Keratinocyte (primary cell): ENCODE measurements at regions not wholly inside any gene's neighbourhood (a gene's known extent, or its start where the extent isn't known, plus 50 kb on each side); places are given as distances from the start of the nearest gene placed in this dataset.

Experiments used
- CTCF ChIP-seq, 3 experiments: IDR thresholded peaks in 1 of 3; conservative IDR thresholded peaks in 1 of 3; optimal IDR thresholded peaks in 1 of 3; 2 replicates in 2 of 3; 3 replicates in 1 of 3; pipeline versions ENCODE3 to v1.5.1; 2011; ENCODE audit warnings: low read length in 3 of 3, mild to moderate bottlenecking in 3 of 3, moderate library complexity in 2 of 3, control low read depth in 1 of 3, inconsistent platforms in 1 of 3; ENCODE audit not compliant: insufficient read depth in 2 of 3; ENCODE audit errors: extremely low read depth in 1 of 3
- EZH2 ChIP-seq: IDR thresholded peaks from one replicate; pipeline ENCODE4 v1.6.1; 2012; ENCODE audit warnings: inconsistent platforms, mild to moderate bottlenecking, low read length, moderate library complexity

GRCh38 chr5:2681476-2681875 is 70.0 kb downstream of the IRX2 start:
- TF ChIP-seq CTCF (optimal IDR thresholded peaks at IDR 0.05 in 1 of 3, IDR thresholded peaks at IDR 0.05 in 1 of 3, conservative IDR thresholded peaks at IDR 0.05 in 1 of 3; ENCODE audit: extremely low read depth in 1 of 3, insufficient read depth in 2 of 3, low read length in 3 of 3) (no peak), EZH2 (no peak)
